Fibroblast of skin of scalp (primary cell): ENCODE measurements at regions not wholly inside any gene's neighbourhood (a gene's known extent, or its start where the extent isn't known, plus 50 kb on each side); places are given as distances from the start of the nearest gene placed in this dataset.

Source experiments
- DNase-seq: peaks from one replicate; pipeline ENCODE4 v3.0.0-alpha.2; 2013

DNA sequence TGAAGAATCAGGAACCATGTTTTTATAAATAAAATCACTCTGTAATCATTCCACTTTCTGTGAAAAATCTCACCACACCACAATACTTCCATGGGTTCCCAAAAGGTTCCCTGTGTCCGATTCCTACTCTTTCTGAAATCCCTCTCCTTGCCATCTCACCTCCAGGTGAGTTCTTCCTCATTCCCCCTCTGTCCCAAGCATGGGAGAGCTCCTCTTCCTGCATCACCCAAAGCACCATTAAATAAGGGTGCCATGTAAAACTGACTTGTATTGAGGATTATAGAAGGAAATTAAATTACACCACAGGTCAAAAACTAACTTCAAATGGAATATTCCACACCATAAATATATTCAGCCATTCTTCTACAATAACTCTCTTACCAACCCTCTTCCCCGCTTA is 55.8 kb upstream of the ETAA1 start:
- DNase-seq, result no peak

DNA sequence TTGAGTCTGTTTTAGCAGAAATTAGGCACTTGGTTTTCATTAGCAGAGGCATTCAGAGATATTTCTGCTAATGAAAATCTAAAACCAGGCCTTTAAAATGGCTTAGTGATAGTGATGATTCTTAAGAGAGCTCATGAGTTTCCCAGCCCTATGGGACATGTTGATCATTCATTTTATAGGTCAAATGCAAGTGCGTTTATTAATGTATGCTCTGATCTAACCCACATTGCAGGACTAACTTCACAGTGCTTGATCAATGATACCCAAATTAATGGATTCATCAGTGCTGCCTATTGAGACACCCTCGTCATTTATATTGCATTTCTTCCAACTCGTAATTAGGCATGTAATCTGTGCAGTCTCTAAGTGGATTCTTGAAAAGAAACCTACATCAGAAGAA is 54.7 kb upstream of the ETAA1 start:
- no peak for DNase-seq

GRCh38 chr2:67346718-67347407 is 50.3 kb upstream of the ETAA1 start:
- no peak for DNase-seq
